ENCODE measurements at regions not wholly inside any gene's neighbourhood (a gene's known extent, or its start where the extent isn't known, plus 50 kb on each side); places are given as distances from the start of the nearest gene placed in this dataset.

DNA sequence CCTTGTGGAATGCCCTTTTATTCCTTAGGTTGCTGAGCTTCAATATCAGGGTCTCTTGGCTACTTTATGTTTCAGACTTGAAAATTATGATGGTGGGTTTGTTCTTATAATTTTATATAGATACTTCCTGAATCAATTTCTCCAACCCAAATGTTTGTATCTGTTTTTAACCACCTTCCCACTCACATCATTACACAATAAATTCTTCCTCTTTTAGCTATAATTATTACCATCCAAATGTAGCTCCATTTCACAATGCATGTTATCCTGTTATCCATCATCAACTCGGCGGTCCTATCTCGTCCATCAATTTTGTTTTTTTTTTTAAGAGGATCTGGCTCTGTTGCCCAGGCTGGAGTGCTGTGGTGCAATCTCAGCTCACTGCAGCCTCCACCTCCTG lies 357.6 kb upstream of the ZP4 start:
- Histone ChIP-seq H3K9me2 (ENCODE audit: insufficient read depth) (no peaks in the 10 kb centered on the region), H3K4me2 (no peak overlapping the region), H3K27ac (no peak overlapping the region), H3K27me3 (ENCODE audit: insufficient read depth, low read depth) (no peaks in the 10 kb centered on the region), H3K4me3 (no peak overlapping the region), H3K36me3 (ENCODE audit: low read depth) (no peaks in the 10 kb centered on the region), H3K9me3 (ENCODE audit: insufficient read depth, low read depth) (no peaks in the 10 kb centered on the region), H3K4me1 (replicated peaks; ENCODE audit: insufficient read depth) (no peaks in the 10 kb centered on the region), H3K79me2 (ENCODE audit: low read depth) (no peaks in the 10 kb centered on the region), H2AFZ (no peak overlapping the region), H3F3A (ENCODE audit: insufficient read depth, low read depth) (no peaks in the 10 kb centered on the region), H4K20me1 (ENCODE audit: insufficient read depth) (no peaks in the 10 kb centered on the region)
- DNase-seq = no peak
- no TSS peak for BruUV-seq (replicated peaks)
- ChIA-PET CTCF (no interaction called here), POLR2A (ENCODE audit: unreplicated experiment) (no interaction called here)
- intact Hi-C loops (cut with micrococcal nuclease; ENCODE audit: unreplicated experiment) = no loop called here
- TF ChIP-seq EZH2 (IDR thresholded peaks at IDR 0.05; ENCODE audit: low read depth) = no peak
- TF ChIP-seq, protein P1, sequence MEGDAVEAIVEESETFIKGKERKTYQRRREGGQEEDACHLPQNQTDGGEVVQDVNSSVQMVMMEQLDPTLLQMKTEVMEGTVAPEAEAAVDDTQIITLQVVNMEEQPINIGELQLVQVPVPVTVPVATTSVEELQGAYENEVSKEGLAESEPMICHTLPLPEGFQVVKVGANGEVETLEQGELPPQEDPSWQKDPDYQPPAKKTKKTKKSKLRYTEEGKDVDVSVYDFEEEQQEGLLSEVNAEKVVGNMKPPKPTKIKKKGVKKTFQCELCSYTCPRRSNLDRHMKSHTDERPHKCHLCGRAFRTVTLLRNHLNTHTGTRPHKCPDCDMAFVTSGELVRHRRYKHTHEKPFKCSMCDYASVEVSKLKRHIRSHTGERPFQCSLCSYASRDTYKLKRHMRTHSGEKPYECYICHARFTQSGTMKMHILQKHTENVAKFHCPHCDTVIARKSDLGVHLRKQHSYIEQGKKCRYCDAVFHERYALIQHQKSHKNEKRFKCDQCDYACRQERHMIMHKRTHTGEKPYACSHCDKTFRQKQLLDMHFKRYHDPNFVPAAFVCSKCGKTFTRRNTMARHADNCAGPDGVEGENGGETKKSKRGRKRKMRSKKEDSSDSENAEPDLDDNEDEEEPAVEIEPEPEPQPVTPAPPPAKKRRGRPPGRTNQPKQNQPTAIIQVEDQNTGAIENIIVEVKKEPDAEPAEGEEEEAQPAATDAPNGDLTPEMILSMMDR (conservative IDR thresholded peaks at IDR 0.05) = no peak

DNA sequence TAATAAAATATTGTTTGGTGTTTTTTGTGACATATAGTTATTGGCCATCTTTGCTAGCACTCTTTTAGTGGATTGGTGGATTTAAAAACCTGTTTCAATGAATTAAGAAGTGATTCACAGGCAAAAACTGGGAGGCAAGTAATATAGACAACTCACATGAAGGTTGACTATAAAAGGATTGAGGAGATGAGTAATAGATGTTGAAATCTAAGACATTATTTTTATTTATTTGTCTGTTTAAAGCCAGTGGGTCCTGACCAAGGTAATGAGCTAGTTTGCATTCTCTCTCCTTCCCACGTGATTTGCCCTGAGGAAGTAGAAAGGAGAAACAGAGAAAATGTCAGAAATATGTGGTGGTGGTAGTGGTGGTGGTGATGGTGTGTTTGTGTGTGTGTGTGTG lies 351.5 kb upstream of the ZP4 start:
- CTCF ChIA-PET = no interaction called here
- intact Hi-C loops (cut with micrococcal nuclease; ENCODE audit: unreplicated experiment) = no loop called here
- no peak overlapping the region for H3K4me3 ChIP-seq
- no peak for DNase-seq
- no peaks in the 10 kb centered on the region for H3K27me3 ChIP-seq (ENCODE audit: insufficient read depth, low read depth)
- H3K27ac ChIP-seq = no peak overlapping the region
- BruUV-seq (replicated peaks) = no TSS peak
- H4K20me1 ChIP-seq (ENCODE audit: insufficient read depth) = no peaks in the 10 kb centered on the region
- no peaks in the 10 kb centered on the region for H3K79me2 ChIP-seq (ENCODE audit: low read depth)
- H3F3A ChIP-seq (ENCODE audit: insufficient read depth, low read depth) = no peaks in the 10 kb centered on the region
- H3K9me3 ChIP-seq (ENCODE audit: insufficient read depth, low read depth) = no peaks in the 10 kb centered on the region
- H3K9me2 ChIP-seq (ENCODE audit: insufficient read depth) = no peaks in the 10 kb centered on the region
- no peak overlapping the region for H2AFZ ChIP-seq
- H3K36me3 ChIP-seq (ENCODE audit: low read depth) = no peaks in the 10 kb centered on the region
- H3K4me2 ChIP-seq = no peak overlapping the region
- no peak for TF ChIP-seq EZH2 (IDR thresholded peaks at IDR 0.05; ENCODE audit: low read depth)
- TF ChIP-seq, protein P1 (conservative IDR thresholded peaks at IDR 0.05) = no peak
- POLR2A ChIA-PET (ENCODE audit: unreplicated experiment) = no interaction called here
- H3K4me1 ChIP-seq (replicated peaks; ENCODE audit: insufficient read depth) = no peaks in the 10 kb centered on the region

DNA sequence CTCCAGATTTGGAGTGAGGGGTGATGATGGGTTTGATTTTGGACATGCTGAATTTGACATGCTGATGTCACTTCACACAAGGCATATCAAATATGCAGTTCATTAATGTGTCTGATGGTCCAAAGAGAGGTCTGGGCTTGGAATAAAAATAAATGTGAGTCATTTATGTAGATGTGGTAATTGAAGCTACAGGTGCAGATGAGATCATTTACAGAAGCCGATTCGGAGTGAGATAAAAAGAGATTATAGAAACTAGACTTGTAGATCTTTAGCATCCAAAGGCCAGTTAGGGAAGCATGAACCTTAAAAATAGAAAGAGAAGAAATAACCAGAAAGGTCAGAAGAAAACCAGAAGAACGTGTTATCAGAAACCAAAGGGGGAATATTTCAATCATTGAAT lies 350.9 kb upstream of the ZP4 start:
- Histone ChIP-seq H3K27ac (no peak overlapping the region), H3K4me1 (replicated peaks; ENCODE audit: insufficient read depth) (no peaks in the 10 kb centered on the region), H2AFZ (no peak overlapping the region), H3K9me2 (ENCODE audit: insufficient read depth) (no peaks in the 10 kb centered on the region), H3K4me3 (no peak overlapping the region), H3K4me2 (no peak overlapping the region), H3K36me3 (ENCODE audit: low read depth) (no peaks in the 10 kb centered on the region), H3K27me3 (ENCODE audit: insufficient read depth, low read depth) (no peaks in the 10 kb centered on the region), H4K20me1 (ENCODE audit: insufficient read depth) (no peaks in the 10 kb centered on the region), H3K9me3 (ENCODE audit: insufficient read depth, low read depth) (no peaks in the 10 kb centered on the region), H3K79me2 (ENCODE audit: low read depth) (no peaks in the 10 kb centered on the region), H3F3A (ENCODE audit: insufficient read depth, low read depth) (no peaks in the 10 kb centered on the region)
- CTCF ChIA-PET = no interaction called here
- DNase-seq = no peak
- TF ChIP-seq EZH2 (IDR thresholded peaks at IDR 0.05; ENCODE audit: low read depth) = no peak
- TF ChIP-seq, protein P1 (conservative IDR thresholded peaks at IDR 0.05) = no peak
- no TSS peak for BruUV-seq (replicated peaks)
- intact Hi-C loops (cut with micrococcal nuclease; ENCODE audit: unreplicated experiment) = no loop called here
- POLR2A ChIA-PET (ENCODE audit: unreplicated experiment) = no interaction called here
